ENCODE measurements at regions not wholly inside any gene's neighbourhood (a gene's known extent, or its start where the extent isn't known, plus 50 kb on each side); places are given as distances from the start of the nearest gene placed in this dataset.

- DNase-seq = no peak
Measured at GRCh38 chr11:80365076-80365725, 924.4 kb upstream of the TENM4 start.

- no peak for DNase-seq
Measured at GRCh38 chr11:80362563-80363340, 921.9 kb upstream of the TENM4 start.

GRCh38 chr11:80355251-80355650 is 914.4 kb upstream of the TENM4 start:
- no peak for DNase-seq

GRCh38 chr11:80350541-80350940 is 909.7 kb upstream of the TENM4 start:
- DNase-seq = no peak

GRCh38 chr11:80349997-80350396 is 909.2 kb upstream of the TENM4 start:
- DNase-seq = no peak

GRCh38 chr11:80346353-80347059 is 905.7 kb upstream of the TENM4 start:
- DNase-seq = no peak

- no peak for DNase-seq
Measured at GRCh38 chr11:80343436-80343835, 902.6 kb upstream of the TENM4 start.

- DNase-seq = no peak
Measured at GRCh38 chr11:80338231-80338630, 897.4 kb upstream of the TENM4 start.

- DNase-seq = no peak
Measured at GRCh38 chr11:80331694-80332093, 890.9 kb upstream of the TENM4 start.

GRCh38 chr11:80330264-80330663 is 889.4 kb upstream of the TENM4 start:
- no peak for DNase-seq

GRCh38 chr11:80328774-80329173 is 887.9 kb upstream of the TENM4 start:
- no peak for DNase-seq

- DNase-seq = no peak
Measured at GRCh38 chr11:80327956-80328614, 887.3 kb upstream of the TENM4 start.

GRCh38 chr11:80321786-80322185 is 881.0 kb upstream of the TENM4 start:
- DNase-seq = no peak

- no peak for DNase-seq
Measured at GRCh38 chr11:80320765-80321164, 879.9 kb upstream of the TENM4 start.

GRCh38 chr11:80320226-80320625 is 879.4 kb upstream of the TENM4 start:
- no peak for DNase-seq

- DNase-seq = no peak
Measured at GRCh38 chr11:80317612-80318011, 876.8 kb upstream of the TENM4 start.

GRCh38 chr11:80315200-80315599 is 874.4 kb upstream of the TENM4 start:
- DNase-seq = no peak

- no peak for DNase-seq
Measured at GRCh38 chr11:80309301-80309700, 868.5 kb upstream of the TENM4 start.

- DNase-seq = no peak
Measured at GRCh38 chr11:80307676-80308075, 866.8 kb upstream of the TENM4 start.

- DNase-seq = no peak
Measured at GRCh38 chr11:80297858-80298632, 857.2 kb upstream of the TENM4 start.

- no peak for DNase-seq
Measured at GRCh38 chr11:80293293-80293692, 852.5 kb upstream of the TENM4 start.

- no peak for DNase-seq
Measured at GRCh38 chr11:80284946-80285785, 844.3 kb upstream of the TENM4 start.

Measured in activated CD4-positive, alpha-beta T cell treated with anti-CD3 and anti-CD28 coated beads, Interleukin-2, amount 50 U/mL, for 1 hour (primary cell).